ENCODE measurements at regions not wholly inside any gene's neighbourhood (a gene's known extent, or its start where the extent isn't known, plus 50 kb on each side); places are given as distances from the start of the nearest gene placed in this dataset.

DNA sequence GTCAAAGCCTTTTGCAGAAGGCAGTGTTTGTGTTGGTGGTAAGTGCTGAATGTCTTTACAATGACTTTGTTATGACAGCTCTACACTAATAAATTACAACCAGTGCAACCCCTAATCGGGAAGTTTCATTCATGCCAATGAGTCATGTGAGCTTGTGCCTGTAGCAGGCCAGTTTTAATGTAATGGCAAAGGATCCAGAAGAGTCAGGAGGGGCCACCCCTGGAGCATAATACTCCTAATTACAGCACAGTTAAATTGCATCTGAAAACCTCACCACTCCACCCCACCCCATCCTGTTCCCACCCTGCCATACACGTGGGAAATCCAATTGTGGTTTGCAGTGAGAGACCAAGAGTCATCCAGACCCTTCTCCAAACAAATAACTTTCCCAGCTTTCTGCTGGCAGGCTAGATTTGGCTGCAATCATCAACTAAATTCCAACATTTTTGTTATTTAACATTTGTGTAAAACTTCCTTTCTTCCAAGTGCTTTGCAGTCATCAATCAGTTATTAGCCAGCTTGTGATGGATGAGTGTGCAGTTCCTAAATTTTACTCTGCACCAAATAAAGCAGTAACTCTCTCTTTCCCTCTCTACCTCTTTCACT is 277.3 kb upstream of the FAT3 start:
- Mint-ChIP-seq H3K4me1 (ENCODE audit: low read depth) (peaks cover 26% of the 10 kb centered on the region), H3K36me3 (ENCODE audit: low read depth) (no peaks in the 10 kb centered on the region), H3K9me3 (ENCODE audit: low read depth) (no peaks in the 10 kb centered on the region), H3K27ac (ENCODE audit: unreplicated experiment) (peak overlapping the region; percentile 74), H3K4me3 (ENCODE audit: unreplicated experiment) (no peak overlapping the region), H3K27me3 (ENCODE audit: low read depth) (peaks cover 3% of the 10 kb centered on the region)
- DNase-seq (ENCODE audit: low spot score), result no peak
- TF ChIP-seq, protein P1, sequence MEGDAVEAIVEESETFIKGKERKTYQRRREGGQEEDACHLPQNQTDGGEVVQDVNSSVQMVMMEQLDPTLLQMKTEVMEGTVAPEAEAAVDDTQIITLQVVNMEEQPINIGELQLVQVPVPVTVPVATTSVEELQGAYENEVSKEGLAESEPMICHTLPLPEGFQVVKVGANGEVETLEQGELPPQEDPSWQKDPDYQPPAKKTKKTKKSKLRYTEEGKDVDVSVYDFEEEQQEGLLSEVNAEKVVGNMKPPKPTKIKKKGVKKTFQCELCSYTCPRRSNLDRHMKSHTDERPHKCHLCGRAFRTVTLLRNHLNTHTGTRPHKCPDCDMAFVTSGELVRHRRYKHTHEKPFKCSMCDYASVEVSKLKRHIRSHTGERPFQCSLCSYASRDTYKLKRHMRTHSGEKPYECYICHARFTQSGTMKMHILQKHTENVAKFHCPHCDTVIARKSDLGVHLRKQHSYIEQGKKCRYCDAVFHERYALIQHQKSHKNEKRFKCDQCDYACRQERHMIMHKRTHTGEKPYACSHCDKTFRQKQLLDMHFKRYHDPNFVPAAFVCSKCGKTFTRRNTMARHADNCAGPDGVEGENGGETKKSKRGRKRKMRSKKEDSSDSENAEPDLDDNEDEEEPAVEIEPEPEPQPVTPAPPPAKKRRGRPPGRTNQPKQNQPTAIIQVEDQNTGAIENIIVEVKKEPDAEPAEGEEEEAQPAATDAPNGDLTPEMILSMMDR (IDR thresholded peaks at IDR 0.05), result no peak

DNA sequence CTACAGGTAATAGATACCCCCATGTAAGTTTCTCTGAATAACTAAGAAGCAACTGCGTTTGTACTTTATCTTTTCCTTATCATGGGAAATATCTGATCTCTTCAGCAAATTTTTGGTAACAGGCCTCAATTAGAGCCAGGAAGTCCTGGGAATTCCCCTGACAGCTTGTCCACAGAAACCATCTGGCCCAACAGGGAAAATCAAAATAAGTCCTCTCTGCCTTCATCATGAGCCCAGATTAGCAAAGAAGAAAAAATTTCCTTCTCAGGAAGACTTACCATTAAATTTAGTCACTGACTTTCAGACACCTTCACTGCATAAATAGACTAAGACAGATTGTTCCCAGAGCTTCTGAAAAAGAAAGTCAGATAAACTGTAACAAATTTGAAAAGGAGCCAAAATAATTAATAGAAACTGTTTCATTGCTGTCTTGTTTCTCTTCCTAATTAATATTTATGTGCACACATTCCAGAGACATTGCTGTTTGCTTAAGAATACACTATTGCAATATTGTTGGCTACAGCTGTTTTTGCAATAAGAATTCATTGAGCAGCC is 278.1 kb upstream of the FAT3 start:
- DNase-seq (ENCODE audit: low spot score), result no peak
- Mint-ChIP-seq H3K9me3 (ENCODE audit: low read depth) (no peaks in the 10 kb centered on the region), H3K4me1 (ENCODE audit: low read depth) (peaks cover 26% of the 10 kb centered on the region), H3K27ac (ENCODE audit: unreplicated experiment) (peak overlapping the region; percentile 55), H3K27me3 (ENCODE audit: low read depth) (peaks cover 3% of the 10 kb centered on the region), H3K4me3 (ENCODE audit: unreplicated experiment) (no peak overlapping the region), H3K36me3 (ENCODE audit: low read depth) (no peaks in the 10 kb centered on the region)
- TF ChIP-seq, protein P1 (IDR thresholded peaks at IDR 0.05), result no peak

DNA sequence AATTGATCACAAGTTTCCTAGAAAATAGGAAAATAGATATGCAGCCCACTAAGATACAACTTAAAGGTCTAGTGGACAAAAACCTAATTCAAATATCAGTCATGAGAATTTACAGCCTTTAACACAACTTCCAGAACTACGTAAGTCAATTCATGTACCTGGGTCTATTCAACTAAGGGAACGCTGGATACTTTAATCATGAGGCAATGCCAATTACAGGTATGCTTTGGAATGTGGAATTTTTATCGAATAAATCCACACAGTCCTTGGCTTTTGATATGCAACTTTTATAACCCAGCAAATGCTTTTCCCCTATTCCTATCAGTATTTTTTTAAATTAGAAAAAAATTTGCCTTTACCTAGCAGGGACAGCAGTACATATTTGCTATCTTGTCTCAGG is 289.5 kb upstream of the FAT3 start:
- Mint-ChIP-seq H3K27ac (ENCODE audit: unreplicated experiment) (no peak overlapping the region), H3K36me3 (ENCODE audit: low read depth) (no peaks in the 10 kb centered on the region), H3K4me3 (ENCODE audit: unreplicated experiment) (no peak overlapping the region), H3K4me1 (ENCODE audit: low read depth) (no peaks in the 10 kb centered on the region), H3K27me3 (ENCODE audit: low read depth) (peaks cover 38% of the 10 kb centered on the region), H3K9me3 (ENCODE audit: low read depth) (no peaks in the 10 kb centered on the region)
- TF ChIP-seq, protein P1 (IDR thresholded peaks at IDR 0.05), result no peak
- DNase-seq (ENCODE audit: low spot score), result no peak

DNA sequence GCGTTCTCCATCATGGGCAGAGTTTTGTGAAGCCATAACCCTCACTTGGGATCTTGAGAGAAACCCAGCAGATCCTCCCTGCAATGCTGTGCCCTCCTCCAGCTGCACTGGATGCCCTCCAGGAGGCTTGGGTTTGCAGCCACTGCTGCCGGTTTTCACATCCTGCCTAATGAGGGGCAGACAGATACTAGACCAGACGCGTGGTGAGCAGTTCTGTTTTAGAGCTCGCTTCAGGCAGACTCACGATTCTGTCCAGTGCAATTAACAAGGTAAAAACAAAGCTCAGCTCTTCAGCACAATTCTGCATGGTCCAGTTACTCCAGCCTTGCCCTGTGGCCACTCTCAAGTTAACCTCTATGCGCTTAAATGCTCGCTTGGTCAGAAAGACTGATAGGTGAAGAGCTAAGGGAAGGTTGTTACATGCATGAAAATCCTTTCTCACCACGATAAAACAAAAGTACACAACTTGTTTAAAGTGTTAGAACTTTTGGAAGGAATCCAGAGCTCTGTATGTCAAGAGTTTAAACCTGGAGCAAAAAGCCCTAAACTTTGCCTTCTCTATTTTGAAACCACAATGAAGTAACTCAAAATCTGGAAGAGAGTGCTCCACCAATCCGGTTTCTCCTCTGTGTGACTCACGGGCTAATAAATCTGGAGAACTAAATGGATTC is 292.3 kb upstream of the FAT3 start:
- no peaks in the 10 kb centered on the region for H3K4me1 Mint-ChIP-seq (ENCODE audit: low read depth)
- no peak overlapping the region for H3K27ac Mint-ChIP-seq (ENCODE audit: unreplicated experiment)

DNA sequence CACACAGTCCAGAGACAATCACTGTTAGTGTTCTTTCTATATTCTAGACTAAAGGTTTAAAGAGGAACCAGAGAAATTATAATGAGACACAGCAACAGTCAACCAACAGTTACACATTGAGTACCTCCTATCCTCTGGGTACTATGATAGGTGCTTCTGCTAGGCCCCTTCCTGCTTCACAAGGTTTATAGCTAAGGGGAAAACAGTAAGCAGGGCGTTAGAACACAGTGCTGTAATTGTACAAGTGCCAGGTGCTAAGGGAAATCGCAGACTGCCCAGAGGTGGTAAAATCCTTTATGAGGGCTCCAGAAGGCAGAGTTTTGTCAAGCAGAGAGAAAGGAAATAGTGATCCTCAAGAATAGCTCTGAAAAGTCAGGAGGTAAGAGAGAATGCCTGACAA is 297.2 kb upstream of the FAT3 start:
- peaks cover 21% of the 10 kb centered on the region for H3K27me3 Mint-ChIP-seq (ENCODE audit: low read depth)
- DNase-seq (ENCODE audit: low spot score), result no peak

More for the DNA sequence above, 292.3 kb upstream of the FAT3 start:
- TF ChIP-seq, protein P1 (IDR thresholded peaks at IDR 0.05), result no peak
- no peak overlapping the region for H3K4me3 Mint-ChIP-seq (ENCODE audit: unreplicated experiment)
- no peaks in the 10 kb centered on the region for H3K36me3 Mint-ChIP-seq (ENCODE audit: low read depth)
- peaks cover 38% of the 10 kb centered on the region for H3K27me3 Mint-ChIP-seq (ENCODE audit: low read depth)
- no peak for DNase-seq (ENCODE audit: low spot score)
- H3K9me3 Mint-ChIP-seq (ENCODE audit: low read depth), result no peaks in the 10 kb centered on the region

More for the DNA sequence above, 297.2 kb upstream of the FAT3 start:
- Mint-ChIP-seq H3K4me3 (ENCODE audit: unreplicated experiment) (no peak overlapping the region), H3K36me3 (ENCODE audit: low read depth) (no peaks in the 10 kb centered on the region), H3K9me3 (ENCODE audit: low read depth) (no peaks in the 10 kb centered on the region), H3K4me1 (ENCODE audit: low read depth) (no peaks in the 10 kb centered on the region), H3K27ac (ENCODE audit: unreplicated experiment) (no peak overlapping the region)
- TF ChIP-seq, protein P1 (IDR thresholded peaks at IDR 0.05), result no peak

All from chondrocyte (in vitro differentiated cells).